Endothelial cell (in vitro differentiated cells): ENCODE measurements at regions not wholly inside any gene's neighbourhood (a gene's known extent, or its start where the extent isn't known, plus 50 kb on each side); places are given as distances from the start of the nearest gene placed in this dataset.

Experiments used
- DNase-seq: peaks from one replicate; pipeline ENCODE4 v3.0.0; 2021; ENCODE audit warnings: low spot score
- H3K27ac Mint-ChIP-seq: one replicate; pipeline ENCODE4 v1.8.0; 2021; ENCODE audit warnings: mixed read lengths, inconsistent platforms; ENCODE audit not compliant: unreplicated experiment
- H3K27me3 Mint-ChIP-seq: one replicate; pipeline ENCODE4 v1.8.0; 2021; ENCODE audit warnings: mild to moderate bottlenecking, moderate library complexity, mixed read lengths, inconsistent platforms; ENCODE audit not compliant: unreplicated experiment
- H3K36me3 Mint-ChIP-seq: one replicate; pipeline ENCODE4 v1.8.0; 2021; ENCODE audit warnings: mild to moderate bottlenecking, low read depth, mixed read lengths, inconsistent platforms; ENCODE audit not compliant: unreplicated experiment
- H3K4me1 Mint-ChIP-seq: one replicate; pipeline ENCODE4 v1.8.0; 2021; ENCODE audit warnings: mild to moderate bottlenecking, mixed read lengths, inconsistent platforms; ENCODE audit not compliant: unreplicated experiment
- H3K4me3 Mint-ChIP-seq: one replicate; pipeline ENCODE4 v1.8.0; 2021; ENCODE audit warnings: mild to moderate bottlenecking, mixed read lengths, inconsistent platforms; ENCODE audit not compliant: unreplicated experiment
- H3K9me3 Mint-ChIP-seq: one replicate; pipeline ENCODE4 v1.8.0; 2021; ENCODE audit warnings: mixed read lengths, inconsistent platforms; ENCODE audit not compliant: unreplicated experiment
- TF ChIP-seq, protein P1 (sequence below): fragments of 200-600 bp; sonication (generic); IDR thresholded peaks from one replicate; pipeline ENCODE4 v1.5.0; 2021; ENCODE audit warnings: antibody characterized with exemption; ENCODE audit not compliant: unreplicated experiment

DNA sequence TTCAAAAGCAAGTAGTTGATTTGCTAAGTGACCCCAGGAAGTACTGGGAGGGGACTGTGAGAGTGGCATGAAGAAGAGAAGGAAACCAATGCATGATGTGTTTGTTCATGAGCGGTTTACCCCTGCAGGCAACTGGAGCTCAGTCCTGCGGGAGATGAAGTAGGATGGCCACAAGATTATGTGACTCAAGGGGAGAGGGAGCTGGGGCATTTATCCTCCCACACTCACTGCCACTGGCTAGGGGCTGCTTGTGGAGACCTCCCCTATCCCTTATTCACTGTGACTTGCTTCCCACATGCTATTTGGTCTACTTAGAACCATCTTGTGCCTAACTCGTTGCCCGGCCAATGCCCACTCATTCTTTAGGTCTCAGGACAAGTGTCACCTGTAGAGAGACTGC lies 60.6 kb upstream of the TRIO start:
- Mint-ChIP-seq H3K4me3 (no peak overlapping the region), H3K27ac (no peak overlapping the region), H3K27me3 (no peaks in the 10 kb centered on the region), H3K9me3 (no peaks in the 10 kb centered on the region), H3K4me1 (no peaks in the 10 kb centered on the region), H3K36me3 (no peaks in the 10 kb centered on the region)
- TF ChIP-seq, protein P1, sequence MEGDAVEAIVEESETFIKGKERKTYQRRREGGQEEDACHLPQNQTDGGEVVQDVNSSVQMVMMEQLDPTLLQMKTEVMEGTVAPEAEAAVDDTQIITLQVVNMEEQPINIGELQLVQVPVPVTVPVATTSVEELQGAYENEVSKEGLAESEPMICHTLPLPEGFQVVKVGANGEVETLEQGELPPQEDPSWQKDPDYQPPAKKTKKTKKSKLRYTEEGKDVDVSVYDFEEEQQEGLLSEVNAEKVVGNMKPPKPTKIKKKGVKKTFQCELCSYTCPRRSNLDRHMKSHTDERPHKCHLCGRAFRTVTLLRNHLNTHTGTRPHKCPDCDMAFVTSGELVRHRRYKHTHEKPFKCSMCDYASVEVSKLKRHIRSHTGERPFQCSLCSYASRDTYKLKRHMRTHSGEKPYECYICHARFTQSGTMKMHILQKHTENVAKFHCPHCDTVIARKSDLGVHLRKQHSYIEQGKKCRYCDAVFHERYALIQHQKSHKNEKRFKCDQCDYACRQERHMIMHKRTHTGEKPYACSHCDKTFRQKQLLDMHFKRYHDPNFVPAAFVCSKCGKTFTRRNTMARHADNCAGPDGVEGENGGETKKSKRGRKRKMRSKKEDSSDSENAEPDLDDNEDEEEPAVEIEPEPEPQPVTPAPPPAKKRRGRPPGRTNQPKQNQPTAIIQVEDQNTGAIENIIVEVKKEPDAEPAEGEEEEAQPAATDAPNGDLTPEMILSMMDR = no peak
- DNase-seq = no peak

DNA sequence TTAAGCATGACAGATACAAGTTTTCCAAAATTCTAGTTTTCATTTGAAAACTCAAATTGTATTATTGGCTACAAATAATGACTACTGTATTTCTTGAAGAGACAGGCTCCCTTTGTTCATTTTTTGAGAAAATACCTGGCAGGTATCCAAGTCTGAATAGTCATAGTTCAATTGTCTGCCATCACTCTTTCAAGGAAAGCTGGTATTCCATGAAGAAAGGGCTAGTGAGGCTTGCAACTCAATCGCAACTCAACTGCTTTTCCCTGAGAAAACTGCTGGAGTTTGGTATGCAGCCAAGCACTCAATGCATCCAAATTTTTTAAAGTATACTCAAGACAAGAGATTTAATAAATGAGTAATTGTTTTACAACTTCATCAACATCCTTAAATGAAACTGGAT lies 61.4 kb upstream of the TRIO start:
- TF ChIP-seq, protein P1 = no peak
- no peaks in the 10 kb centered on the region for H3K9me3 Mint-ChIP-seq
- no peak for DNase-seq
- no peaks in the 10 kb centered on the region for H3K27me3 Mint-ChIP-seq
- H3K4me3 Mint-ChIP-seq = no peak overlapping the region
- H3K27ac Mint-ChIP-seq = no peak overlapping the region
- no peaks in the 10 kb centered on the region for H3K4me1 Mint-ChIP-seq
- H3K36me3 Mint-ChIP-seq = no peaks in the 10 kb centered on the region

- peaks cover 12% of the 10 kb centered on the region for H3K4me1 Mint-ChIP-seq
- no peak for DNase-seq
- no peaks in the 10 kb centered on the region for H3K27me3 Mint-ChIP-seq
- H3K9me3 Mint-ChIP-seq = no peaks in the 10 kb centered on the region
- H3K36me3 Mint-ChIP-seq = no peaks in the 10 kb centered on the region
- no peak overlapping the region for H3K27ac Mint-ChIP-seq
- TF ChIP-seq, protein P1 = no peak
- H3K4me3 Mint-ChIP-seq = no peak overlapping the region
These were observed 64.4 kb upstream of the TRIO start for GRCh38 chr5:14078716-14079115.

GRCh38 chr5:14077501-14077900 lies 65.6 kb upstream of the TRIO start:
- Mint-ChIP-seq H3K27me3 (no peaks in the 10 kb centered on the region), H3K27ac (no peak overlapping the region), H3K36me3 (no peaks in the 10 kb centered on the region), H3K4me3 (no peak overlapping the region), H3K9me3 (no peaks in the 10 kb centered on the region), H3K4me1 (peaks cover 12% of the 10 kb centered on the region)
- DNase-seq = no peak
- TF ChIP-seq, protein P1 = no peak

- DNase-seq = no peak
- no peak overlapping the region for H3K4me3 Mint-ChIP-seq
- no peaks in the 10 kb centered on the region for H3K9me3 Mint-ChIP-seq
- no peaks in the 10 kb centered on the region for H3K36me3 Mint-ChIP-seq
- H3K27me3 Mint-ChIP-seq = no peaks in the 10 kb centered on the region
- TF ChIP-seq, protein P1 = no peak
- H3K27ac Mint-ChIP-seq = no peak overlapping the region
- H3K4me1 Mint-ChIP-seq = peaks cover 12% of the 10 kb centered on the region
These were observed 66.6 kb upstream of the TRIO start for GRCh38 chr5:14076561-14076960.
